ENCODE measurements at regions not wholly inside any gene's neighbourhood (a gene's known extent, or its start where the extent isn't known, plus 50 kb on each side); places are given as distances from the start of the nearest gene placed in this dataset.

DNA sequence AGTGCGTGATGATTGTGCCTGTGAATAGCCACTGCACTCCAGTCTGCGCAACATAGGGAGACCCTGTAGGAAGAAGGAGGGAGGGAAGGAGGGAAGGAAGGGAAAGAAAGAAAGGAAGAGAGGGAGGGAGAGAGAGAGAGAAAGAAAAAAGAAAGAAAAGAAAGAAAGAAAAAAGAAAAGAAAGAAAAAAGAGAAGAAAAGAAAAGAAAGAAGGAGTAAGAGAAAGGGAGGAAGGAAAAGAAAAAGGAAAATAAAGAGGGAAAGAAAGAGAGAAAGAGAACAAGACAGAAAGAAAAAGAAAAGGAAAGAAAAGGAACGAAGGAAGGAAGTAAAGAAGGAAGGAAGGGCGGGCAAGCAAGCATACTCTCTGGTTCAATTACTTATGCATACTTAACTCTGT lies 112.9 kb upstream of the ANK3 start:
- in situ Hi-C loops (cut with MboI; ENCODE audit: low pct_unique_long_range_greater_than_20kb, low sequenced_read_pairs, unreplicated experiment) = no loop called here
- DNase-seq (ENCODE audit: low spot score) = no peak
- TF ChIP-seq, protein P1, sequence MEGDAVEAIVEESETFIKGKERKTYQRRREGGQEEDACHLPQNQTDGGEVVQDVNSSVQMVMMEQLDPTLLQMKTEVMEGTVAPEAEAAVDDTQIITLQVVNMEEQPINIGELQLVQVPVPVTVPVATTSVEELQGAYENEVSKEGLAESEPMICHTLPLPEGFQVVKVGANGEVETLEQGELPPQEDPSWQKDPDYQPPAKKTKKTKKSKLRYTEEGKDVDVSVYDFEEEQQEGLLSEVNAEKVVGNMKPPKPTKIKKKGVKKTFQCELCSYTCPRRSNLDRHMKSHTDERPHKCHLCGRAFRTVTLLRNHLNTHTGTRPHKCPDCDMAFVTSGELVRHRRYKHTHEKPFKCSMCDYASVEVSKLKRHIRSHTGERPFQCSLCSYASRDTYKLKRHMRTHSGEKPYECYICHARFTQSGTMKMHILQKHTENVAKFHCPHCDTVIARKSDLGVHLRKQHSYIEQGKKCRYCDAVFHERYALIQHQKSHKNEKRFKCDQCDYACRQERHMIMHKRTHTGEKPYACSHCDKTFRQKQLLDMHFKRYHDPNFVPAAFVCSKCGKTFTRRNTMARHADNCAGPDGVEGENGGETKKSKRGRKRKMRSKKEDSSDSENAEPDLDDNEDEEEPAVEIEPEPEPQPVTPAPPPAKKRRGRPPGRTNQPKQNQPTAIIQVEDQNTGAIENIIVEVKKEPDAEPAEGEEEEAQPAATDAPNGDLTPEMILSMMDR (IDR thresholded peaks at IDR 0.05; ENCODE audit: extremely low read depth, insufficient read depth, missing control alignments) = no peak

DNA sequence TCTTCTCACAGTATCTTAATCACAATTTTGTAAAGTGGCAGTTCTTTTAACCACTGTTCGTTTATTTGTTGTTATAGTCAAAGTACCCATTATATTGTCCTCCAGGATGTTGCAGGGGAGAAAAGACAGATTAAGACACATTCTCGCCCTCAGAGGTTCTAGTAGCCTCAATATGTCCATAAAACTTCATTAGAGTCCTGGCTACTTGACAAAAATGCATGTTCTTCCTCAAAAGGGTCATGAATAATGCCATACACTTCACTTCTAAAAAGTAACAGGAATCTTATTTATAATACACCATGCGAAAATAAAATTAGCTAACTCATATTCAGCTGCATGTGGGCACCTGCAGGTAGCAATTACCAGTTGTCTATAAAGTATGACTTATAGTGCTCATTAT lies 109.3 kb upstream of the ANK3 start:
- no peak for DNase-seq (ENCODE audit: low spot score)
- TF ChIP-seq, protein P1 (IDR thresholded peaks at IDR 0.05; ENCODE audit: extremely low read depth, insufficient read depth, missing control alignments) = no peak
- in situ Hi-C loops (cut with MboI; ENCODE audit: low pct_unique_long_range_greater_than_20kb, low sequenced_read_pairs, unreplicated experiment) = no loop called here

DNA sequence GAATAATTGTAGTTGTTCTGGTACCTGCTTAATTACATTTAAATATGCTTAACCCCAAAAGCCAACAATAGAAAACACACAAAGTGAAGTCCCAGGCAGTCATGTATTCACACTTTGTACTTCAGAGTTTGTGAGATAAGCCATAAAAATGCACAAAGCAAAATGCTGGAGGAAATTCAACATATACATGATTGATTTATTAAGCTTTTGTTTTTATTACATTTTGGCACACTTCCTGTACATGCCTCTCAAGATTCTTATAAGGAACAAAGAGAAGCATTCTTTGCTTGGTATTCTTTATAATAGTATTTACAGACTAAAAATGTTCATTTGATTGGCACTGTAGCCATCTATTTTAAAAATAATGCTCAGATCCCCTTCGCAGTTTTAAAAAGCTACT lies 107.7 kb upstream of the ANK3 start:
- in situ Hi-C loops (cut with MboI; ENCODE audit: low pct_unique_long_range_greater_than_20kb, low sequenced_read_pairs, unreplicated experiment) = no loop called here
- TF ChIP-seq, protein P1 (IDR thresholded peaks at IDR 0.05; ENCODE audit: extremely low read depth, insufficient read depth, missing control alignments) = no peak
- DNase-seq (ENCODE audit: low spot score) = no peak

DNA sequence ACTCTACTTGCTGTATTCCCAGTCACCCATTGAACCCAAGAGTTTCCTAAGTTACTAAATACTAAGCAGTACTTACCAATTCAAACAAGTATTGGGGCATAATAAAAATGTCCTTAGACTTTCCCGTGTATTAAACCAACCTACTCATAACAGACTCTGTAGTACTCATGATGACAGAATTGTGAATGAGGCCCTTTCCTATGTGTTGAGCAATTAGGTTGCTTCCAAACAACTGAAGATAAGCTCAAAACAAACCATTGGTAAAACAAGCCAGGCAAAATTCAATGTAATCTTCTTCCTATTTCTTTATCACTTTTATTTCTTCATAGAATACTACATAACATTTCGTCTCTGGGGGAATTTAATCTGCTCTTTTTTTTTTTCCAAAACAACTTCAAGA lies 106.5 kb upstream of the ANK3 start:
- TF ChIP-seq, protein P1 (IDR thresholded peaks at IDR 0.05; ENCODE audit: extremely low read depth, insufficient read depth, missing control alignments) = no peak
- no peak for DNase-seq (ENCODE audit: low spot score)
- in situ Hi-C loops (cut with MboI; ENCODE audit: low pct_unique_long_range_greater_than_20kb, low sequenced_read_pairs, unreplicated experiment) = no loop called here

DNA sequence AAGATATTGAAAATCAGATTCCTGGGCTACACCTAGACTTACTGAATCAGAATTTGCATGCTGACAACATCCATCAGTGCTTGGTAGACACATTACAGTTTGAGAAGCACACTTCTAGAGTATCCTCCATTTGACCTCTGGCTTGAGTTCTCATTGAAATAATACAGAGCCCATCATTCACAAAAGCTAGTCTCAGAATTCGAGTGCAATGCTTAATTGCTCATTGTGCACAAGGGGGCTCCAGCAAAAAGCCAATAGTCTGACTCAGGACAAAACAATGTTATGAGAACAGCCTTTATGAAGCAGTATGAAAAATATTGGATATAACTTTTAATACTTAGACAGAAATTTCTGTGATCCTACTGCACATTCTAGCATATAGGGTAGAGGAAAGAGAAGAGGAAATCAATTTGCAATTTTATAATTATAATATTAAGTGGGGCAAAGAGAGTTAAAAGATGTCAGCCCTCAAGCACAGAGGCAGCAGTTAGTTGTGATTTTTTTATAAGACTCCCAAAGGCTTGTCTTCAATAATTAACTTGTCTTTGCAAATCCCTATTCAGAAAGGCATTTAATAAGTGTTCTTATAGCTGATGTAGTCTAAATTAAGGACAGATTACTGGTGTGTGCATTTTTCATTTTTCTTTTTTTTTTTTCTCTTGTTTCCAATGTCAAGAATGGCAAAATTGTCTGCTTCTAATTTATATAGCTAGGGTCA lies 105.8 kb upstream of the ANK3 start:
- no peak for DNase-seq (ENCODE audit: low spot score)
- in situ Hi-C loops (cut with MboI; ENCODE audit: low pct_unique_long_range_greater_than_20kb, low sequenced_read_pairs, unreplicated experiment) = no loop called here

DNA sequence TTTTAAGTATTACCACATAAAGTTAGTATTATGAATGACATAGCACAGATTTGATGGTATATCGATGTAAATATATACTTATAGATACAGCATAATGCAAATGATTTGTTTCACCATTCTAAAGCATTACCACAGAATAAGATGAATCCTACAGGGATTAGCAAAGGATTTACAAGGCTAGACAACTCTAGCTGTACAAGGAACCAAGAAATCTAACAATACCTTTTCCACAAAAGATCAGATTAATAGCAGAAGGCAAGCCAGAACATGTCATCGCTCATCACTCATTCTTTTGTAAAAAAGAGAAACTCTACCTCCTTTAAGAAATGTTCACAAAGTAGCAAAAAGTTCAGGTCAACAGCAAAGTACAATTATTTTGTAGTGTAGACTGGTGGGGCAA lies 105.1 kb upstream of the ANK3 start:
- TF ChIP-seq, protein P1 (IDR thresholded peaks at IDR 0.05; ENCODE audit: extremely low read depth, insufficient read depth, missing control alignments) = no peak
- no peak for DNase-seq (ENCODE audit: low spot score)
- in situ Hi-C loops (cut with MboI; ENCODE audit: low pct_unique_long_range_greater_than_20kb, low sequenced_read_pairs, unreplicated experiment) = no loop called here

More for the DNA sequence above, 105.8 kb upstream of the ANK3 start:
- TF ChIP-seq, protein P1 (IDR thresholded peaks at IDR 0.05; ENCODE audit: extremely low read depth, insufficient read depth, missing control alignments) = no peak

All from GM13977 (cell line).